ENCODE measurements at regions not wholly inside any gene's neighbourhood (a gene's known extent, or its start where the extent isn't known, plus 50 kb on each side); places are given as distances from the start of the nearest gene placed in this dataset.

- TF ChIP-seq CTCF (IDR thresholded peaks at IDR 0.05; ENCODE audit: low read length) (no peak), EZH2 (IDR thresholded peaks at IDR 0.05; ENCODE audit: borderline replicate concordance, low read length) (no peak)
Measured at GRCh38 chr2:9110346-9110884, 96.2 kb upstream of the ASAP2 start.
